Gastrocnemius medialis (tissue), 4 donors: ENCODE measurements at regions not wholly inside any gene's neighbourhood (a gene's known extent, or its start where the extent isn't known, plus 50 kb on each side); places are given as distances from the start of the nearest gene placed in this dataset.

Experiments used
- POLR2A ChIP-seq, 2 donors: fragments of 450-650 bp; IDR thresholded peaks; one replicate each; pipeline ENCODE4 v1.6.1; 2017; ENCODE audit warnings: antibody characterized with exemption in 2 of 2, mild to moderate bottlenecking in 2 of 2, moderate library complexity in 2 of 2
- TF ChIP-seq, protein P1 (sequence below), 5 experiments: fragments of 450-650 bp in 3 of 5; fragments of 200-600 bp in 2 of 5; sonication (generic) in 2 of 5; IDR thresholded peaks in 4 of 5; conservative IDR thresholded peaks in 1 of 5; 1 replicate in 4 of 5; 2 replicates in 1 of 5; pipeline ENCODE4 v1.5.1; 2016 to 2019; ENCODE audit warnings: antibody characterized with exemption in 5 of 5, mild to moderate bottlenecking in 3 of 5, moderate library complexity in 3 of 5

DNA sequence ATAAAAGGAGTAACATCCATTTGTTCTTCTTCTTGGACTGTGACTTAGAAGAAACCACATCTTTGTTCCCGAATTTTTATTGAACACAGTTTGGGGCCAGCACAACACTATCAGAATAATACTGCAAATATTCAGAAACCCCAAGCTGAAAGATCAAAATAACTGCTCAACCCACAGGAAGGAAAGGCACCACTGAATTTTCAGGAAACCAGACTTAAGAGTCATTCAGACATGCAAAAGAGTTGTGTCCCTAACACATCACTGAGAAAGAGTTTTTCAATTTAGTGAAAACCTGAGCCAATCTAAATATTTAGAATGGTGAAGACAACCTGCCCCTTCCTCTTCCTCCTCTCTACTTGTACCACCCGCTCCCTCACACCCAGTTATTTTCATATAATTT, 295.0 kb upstream of the RORA start:
- TF ChIP-seq, protein P1, sequence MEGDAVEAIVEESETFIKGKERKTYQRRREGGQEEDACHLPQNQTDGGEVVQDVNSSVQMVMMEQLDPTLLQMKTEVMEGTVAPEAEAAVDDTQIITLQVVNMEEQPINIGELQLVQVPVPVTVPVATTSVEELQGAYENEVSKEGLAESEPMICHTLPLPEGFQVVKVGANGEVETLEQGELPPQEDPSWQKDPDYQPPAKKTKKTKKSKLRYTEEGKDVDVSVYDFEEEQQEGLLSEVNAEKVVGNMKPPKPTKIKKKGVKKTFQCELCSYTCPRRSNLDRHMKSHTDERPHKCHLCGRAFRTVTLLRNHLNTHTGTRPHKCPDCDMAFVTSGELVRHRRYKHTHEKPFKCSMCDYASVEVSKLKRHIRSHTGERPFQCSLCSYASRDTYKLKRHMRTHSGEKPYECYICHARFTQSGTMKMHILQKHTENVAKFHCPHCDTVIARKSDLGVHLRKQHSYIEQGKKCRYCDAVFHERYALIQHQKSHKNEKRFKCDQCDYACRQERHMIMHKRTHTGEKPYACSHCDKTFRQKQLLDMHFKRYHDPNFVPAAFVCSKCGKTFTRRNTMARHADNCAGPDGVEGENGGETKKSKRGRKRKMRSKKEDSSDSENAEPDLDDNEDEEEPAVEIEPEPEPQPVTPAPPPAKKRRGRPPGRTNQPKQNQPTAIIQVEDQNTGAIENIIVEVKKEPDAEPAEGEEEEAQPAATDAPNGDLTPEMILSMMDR (IDR thresholded peaks at IDR 0.05 in 4 of 5, conservative IDR thresholded peaks at IDR 0.05 in 1 of 5), result no peak
- TF ChIP-seq POLR2A (IDR thresholded peaks at IDR 0.05), result no peak
